ENCODE measurements at regions not wholly inside any gene's neighbourhood (a gene's known extent, or its start where the extent isn't known, plus 50 kb on each side); places are given as distances from the start of the nearest gene placed in this dataset.

- DNase-seq (no peak), ATAC-seq (no peak)
- CTCF ChIA-PET: no interaction called here
- POLR2A ChIA-PET: no interaction called here
- H3K9me3 Mint-ChIP-seq: peaks cover 5% of the 10 kb centered on the region
- H3K36me3 Mint-ChIP-seq (ENCODE audit: low read depth): no peaks in the 10 kb centered on the region
- intact Hi-C loops (cut with micrococcal nuclease): no loop called here
- H3K4me3 Mint-ChIP-seq: no peak overlapping the region
- H3K27me3 Mint-ChIP-seq: no peaks in the 10 kb centered on the region
- no peaks in the 10 kb centered on the region for H3K4me1 Mint-ChIP-seq (ENCODE audit: low read depth)
- TF ChIP-seq CTCF (IDR thresholded peaks at IDR 0.05): no peak
- no peak overlapping the region for H3K27ac Mint-ChIP-seq
Measured at GRCh38 chr4:126775485-126776106, 857.2 kb upstream of the INTU start.

GRCh38 chr4:126776361-126776760, 856.4 kb upstream of the INTU start:
- Mint-ChIP-seq H3K9me3 (peaks cover 5% of the 10 kb centered on the region), H3K4me1 (ENCODE audit: low read depth) (no peaks in the 10 kb centered on the region), H3K36me3 (ENCODE audit: low read depth) (no peaks in the 10 kb centered on the region), H3K27me3 (no peaks in the 10 kb centered on the region), H3K27ac (no peak overlapping the region), H3K4me3 (no peak overlapping the region)
- intact Hi-C loops (cut with micrococcal nuclease): no loop called here
- ChIA-PET CTCF (no interaction called here), POLR2A (no interaction called here)
- DNase-seq: no peak
- no peak for TF ChIP-seq CTCF (IDR thresholded peaks at IDR 0.05)
- no peak for ATAC-seq

GRCh38 chr4:126777649-126778048, 855.1 kb upstream of the INTU start:
- Mint-ChIP-seq H3K27me3 (no peaks in the 10 kb centered on the region), H3K4me3 (no peak overlapping the region), H3K27ac (no peak overlapping the region), H3K36me3 (ENCODE audit: low read depth) (no peaks in the 10 kb centered on the region), H3K4me1 (ENCODE audit: low read depth) (no peaks in the 10 kb centered on the region), H3K9me3 (peaks cover 4% of the 10 kb centered on the region)
- no peak for TF ChIP-seq CTCF (IDR thresholded peaks at IDR 0.05)
- CTCF ChIA-PET: no interaction called here
- POLR2A ChIA-PET: no interaction called here
- DNase-seq (no peak), ATAC-seq (no peak)
- intact Hi-C loops (cut with micrococcal nuclease): no loop called here

- no peak overlapping the region for H3K4me3 Mint-ChIP-seq
- H3K4me1 Mint-ChIP-seq (ENCODE audit: low read depth): no peaks in the 10 kb centered on the region
- no peaks in the 10 kb centered on the region for H3K36me3 Mint-ChIP-seq (ENCODE audit: low read depth)
- POLR2A ChIA-PET: no interaction called here
- intact Hi-C loops (cut with micrococcal nuclease): no loop called here
- H3K27me3 Mint-ChIP-seq: no peaks in the 10 kb centered on the region
- H3K27ac Mint-ChIP-seq: no peak overlapping the region
- ATAC-seq (no peak), DNase-seq (no peak)
- peaks cover 4% of the 10 kb centered on the region for H3K9me3 Mint-ChIP-seq
- no peak for TF ChIP-seq CTCF (IDR thresholded peaks at IDR 0.05)
- CTCF ChIA-PET: no interaction called here
Measured at GRCh38 chr4:126778348-126778747, 854.4 kb upstream of the INTU start.

GRCh38 chr4:126779001-126779400, 853.8 kb upstream of the INTU start:
- POLR2A ChIA-PET: no interaction called here
- no peak for TF ChIP-seq CTCF (IDR thresholded peaks at IDR 0.05)
- Mint-ChIP-seq H3K9me3 (peaks cover 4% of the 10 kb centered on the region), H3K27me3 (no peaks in the 10 kb centered on the region), H3K36me3 (ENCODE audit: low read depth) (no peaks in the 10 kb centered on the region), H3K4me3 (no peak overlapping the region), H3K27ac (no peak overlapping the region), H3K4me1 (ENCODE audit: low read depth) (no peaks in the 10 kb centered on the region)
- CTCF ChIA-PET: no interaction called here
- ATAC-seq: no peak
- intact Hi-C loops (cut with micrococcal nuclease): no loop called here
- DNase-seq: no peak
